HG02798 (cell line): ENCODE measurements at regions not wholly inside any gene's neighbourhood (a gene's known extent, or its start where the extent isn't known, plus 50 kb on each side); places are given as distances from the start of the nearest gene placed in this dataset.

Source experiments
- ATAC-seq: cut with Tn5 transposase; IDR thresholded peaks from one replicate; pipeline ENCODE4 v1.9.1; 2021; ENCODE audit warnings: mild to moderate bottlenecking; ENCODE audit not compliant: unreplicated experiment, poor library complexity

GRCh38 chr9:28923351-28923750 is 1350.1 kb upstream of the C9orf72 start:
- no peak for ATAC-seq

GRCh38 chr9:28925157-28925556 is 1351.9 kb upstream of the C9orf72 start:
- no peak for ATAC-seq

GRCh38 chr9:28926306-28926705 is 1353.0 kb upstream of the C9orf72 start:
- no peak for ATAC-seq

- ATAC-seq = no peak
Observed at GRCh38 chr9:28927691-28928090, 1354.4 kb upstream of the C9orf72 start.

GRCh38 chr9:28929433-28929832 is 1356.2 kb upstream of the C9orf72 start:
- no peak for ATAC-seq

- no peak for ATAC-seq
Observed at GRCh38 chr9:28930766-28931165, 1357.5 kb upstream of the C9orf72 start.

GRCh38 chr9:28934111-28934510 is 1360.8 kb upstream of the C9orf72 start:
- ATAC-seq = no peak

GRCh38 chr9:28938981-28939380 is 1365.7 kb upstream of the C9orf72 start:
- ATAC-seq = no peak

- no peak for ATAC-seq
Observed at GRCh38 chr9:28941856-28942255, 1368.6 kb upstream of the C9orf72 start.

GRCh38 chr9:28942941-28943340 is 1369.7 kb upstream of the C9orf72 start:
- ATAC-seq = no peak

- ATAC-seq = no peak
Observed at GRCh38 chr9:28946648-28947047, 1373.4 kb upstream of the C9orf72 start.

GRCh38 chr9:28951945-28952344 is 1378.7 kb upstream of the C9orf72 start:
- no peak for ATAC-seq

- ATAC-seq = no peak
Observed at GRCh38 chr9:28956116-28956880, 1383.0 kb upstream of the C9orf72 start.

GRCh38 chr9:28960602-28961001 is 1387.3 kb upstream of the C9orf72 start:
- no peak for ATAC-seq

GRCh38 chr9:28961623-28962022 is 1388.3 kb upstream of the C9orf72 start:
- no peak for ATAC-seq

GRCh38 chr9:28967226-28967625 is 1393.9 kb upstream of the C9orf72 start:
- no peak for ATAC-seq

- no peak for ATAC-seq
Observed at GRCh38 chr9:28970241-28970654, 1397.0 kb upstream of the C9orf72 start.

- no peak for ATAC-seq
Observed at GRCh38 chr9:28971881-28972280, 1398.6 kb upstream of the C9orf72 start.

- no peak for ATAC-seq
Observed at GRCh38 chr9:28976250-28976649, 1403.0 kb upstream of the C9orf72 start.

GRCh38 chr9:28976684-28977083 is 1403.4 kb upstream of the C9orf72 start:
- ATAC-seq = no peak

GRCh38 chr9:28981129-28981528 is 1407.8 kb upstream of the C9orf72 start:
- no peak for ATAC-seq

- no peak for ATAC-seq
Observed at GRCh38 chr9:28981711-28982110, 1408.4 kb upstream of the C9orf72 start.
